T-helper 2 cell treated with Interferon-gamma antibody and Interleukin-4, amounts not matched to agents 5 μg/mL and 100 μg/mL, for 36 hours (primary cell): ENCODE measurements at regions not wholly inside any gene's neighbourhood (a gene's known extent, or its start where the extent isn't known, plus 50 kb on each side); places are given as distances from the start of the nearest gene placed in this dataset.
"Not testable (repeated sequence)": the region's sequence is repeated elsewhere in the genome, so short reads cannot be mapped to it uniquely, and the experiment has no call there.

ENCODE experiments used
- DNase-seq: peaks from one replicate; pipeline ENCODE4 v3.0.0; 2021; ENCODE audit warnings: low spot score
- H3K27ac Mint-ChIP-seq: one replicate; pipeline ENCODE4 v1.8.0; 2021; ENCODE audit warnings: mild to moderate bottlenecking, mixed read lengths
- H3K27me3 Mint-ChIP-seq: one replicate; pipeline ENCODE4 v1.8.0; 2021; ENCODE audit warnings: low read depth, mixed read lengths
- H3K36me3 Mint-ChIP-seq: one replicate; pipeline ENCODE4 v1.8.0; 2021; ENCODE audit warnings: low read depth, mixed read lengths
- H3K4me1 Mint-ChIP-seq: one replicate; pipeline ENCODE4 v1.8.0; 2021; ENCODE audit warnings: low read depth, mixed read lengths
- H3K4me3 Mint-ChIP-seq: one replicate; pipeline ENCODE4 v1.8.0; 2022; ENCODE audit warnings: mild to moderate bottlenecking, moderate library complexity, mixed read lengths
- H3K9me3 Mint-ChIP-seq: one replicate; pipeline ENCODE4 v1.8.0; 2021; ENCODE audit warnings: mixed read lengths

DNA sequence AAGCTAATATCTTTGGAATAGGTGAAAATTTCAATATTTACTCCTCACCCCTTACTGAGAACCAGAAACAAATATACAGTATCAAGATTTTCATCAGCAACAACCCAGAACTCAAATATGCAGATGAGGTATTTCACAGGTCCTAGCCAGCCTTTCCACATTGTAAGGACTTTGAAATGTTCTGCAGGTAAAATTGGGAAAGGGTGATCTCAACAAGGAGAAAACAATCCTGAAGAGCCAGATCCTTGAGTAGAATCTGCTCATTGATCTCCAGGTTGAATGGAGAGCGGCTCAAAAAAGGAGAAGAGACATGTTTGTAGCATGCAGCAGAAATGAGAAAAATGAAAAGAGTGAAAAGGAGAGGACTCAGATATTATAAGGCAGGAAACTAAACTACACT, 493.3 kb upstream of the NAALADL2 start:
- H3K27ac Mint-ChIP-seq: no peak overlapping the region
- no peak for DNase-seq
- H3K9me3 Mint-ChIP-seq: no peaks in the 10 kb centered on the region
- no peaks in the 10 kb centered on the region for H3K36me3 Mint-ChIP-seq
- H3K27me3 Mint-ChIP-seq: no peaks in the 10 kb centered on the region
- H3K4me3 Mint-ChIP-seq: no peak overlapping the region
- no peaks in the 10 kb centered on the region for H3K4me1 Mint-ChIP-seq

DNA sequence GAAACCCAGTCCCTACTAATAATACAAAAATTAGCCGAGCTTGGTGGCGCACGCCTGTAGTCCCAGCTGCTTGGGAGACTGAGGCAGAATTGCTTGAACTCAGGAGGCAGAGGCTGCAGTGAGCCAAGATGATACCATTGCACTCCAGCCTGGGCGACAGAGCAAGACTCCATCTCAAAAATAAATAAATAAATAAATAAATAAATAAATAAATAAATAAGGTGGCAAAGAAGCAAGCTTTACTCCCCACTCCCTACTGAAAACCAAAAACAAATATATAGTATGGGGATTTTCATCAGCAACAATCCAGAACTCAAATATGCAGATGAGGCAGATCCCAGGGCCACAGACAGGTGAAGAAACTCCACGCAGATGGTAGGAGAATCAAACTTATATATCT, 492.2 kb upstream of the NAALADL2 start:
- not testable (repeated sequence) for H3K4me1 Mint-ChIP-seq, H3K27ac Mint-ChIP-seq, H3K4me3 Mint-ChIP-seq, H3K27me3 Mint-ChIP-seq, H3K9me3 Mint-ChIP-seq, H3K36me3 Mint-ChIP-seq, DNase-seq

- Mint-ChIP-seq H3K4me3 (no peak overlapping the region), H3K4me1 (no peaks in the 10 kb centered on the region), H3K27me3 (no peaks in the 10 kb centered on the region), H3K36me3 (no peaks in the 10 kb centered on the region), H3K27ac (no peak overlapping the region), H3K9me3 (no peaks in the 10 kb centered on the region)
- no peak for DNase-seq
Measured at GRCh38 chr3:174376346-174376745, 482.8 kb upstream of the NAALADL2 start.

GRCh38 chr3:174377096-174377495, 482.0 kb upstream of the NAALADL2 start:
- Mint-ChIP-seq H3K36me3 (no peaks in the 10 kb centered on the region), H3K27ac (no peak overlapping the region), H3K4me1 (no peaks in the 10 kb centered on the region), H3K27me3 (no peaks in the 10 kb centered on the region), H3K9me3 (no peaks in the 10 kb centered on the region), H3K4me3 (no peak overlapping the region)
- no peak for DNase-seq

DNA sequence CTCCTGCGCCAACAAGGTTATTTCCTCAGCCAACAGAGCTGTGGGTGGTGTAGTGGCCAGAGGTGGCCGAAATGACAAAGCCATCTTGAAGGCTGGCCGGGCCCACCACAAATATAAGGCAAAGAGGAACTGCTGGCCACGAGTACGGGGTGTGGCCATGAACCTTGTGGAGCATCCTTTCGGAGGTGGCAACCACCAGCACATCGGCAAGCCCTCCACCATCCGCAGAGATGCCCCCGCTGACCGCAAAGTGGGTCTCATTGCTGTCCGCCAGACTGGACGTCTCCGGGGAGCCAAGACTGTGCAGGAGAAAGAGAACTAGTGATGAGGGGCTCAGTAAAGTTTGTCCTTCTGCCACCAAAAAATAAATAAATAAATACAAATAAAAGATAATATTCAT, 481.4 kb upstream of the NAALADL2 start:
- no peak overlapping the region for H3K4me3 Mint-ChIP-seq
- no peaks in the 10 kb centered on the region for H3K9me3 Mint-ChIP-seq
- H3K27me3 Mint-ChIP-seq: no peaks in the 10 kb centered on the region
- H3K4me1 Mint-ChIP-seq: no peaks in the 10 kb centered on the region
- no peak overlapping the region for H3K27ac Mint-ChIP-seq
- no peaks in the 10 kb centered on the region for H3K36me3 Mint-ChIP-seq
- no peak for DNase-seq

DNA sequence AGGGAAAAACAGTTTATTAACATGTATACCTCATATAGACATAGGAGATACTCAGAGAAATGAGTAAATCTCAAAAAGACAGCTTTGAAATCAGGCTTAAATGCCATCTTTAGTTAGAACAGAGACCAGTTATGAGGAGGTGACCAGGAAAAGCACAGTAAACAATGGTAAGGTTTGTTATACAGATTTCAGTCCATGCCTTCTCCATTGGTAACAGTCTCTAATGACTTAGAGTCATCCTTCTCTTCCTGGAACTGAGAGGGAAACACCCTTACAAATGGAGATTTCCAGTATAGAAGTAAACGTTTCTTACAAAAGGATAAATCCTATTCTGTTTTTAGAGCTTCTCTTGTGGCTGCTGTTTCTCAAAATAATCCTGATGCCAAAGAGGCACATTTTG, 476.3 kb upstream of the NAALADL2 start:
- H3K9me3 Mint-ChIP-seq: no peaks in the 10 kb centered on the region
- H3K27me3 Mint-ChIP-seq: no peaks in the 10 kb centered on the region
- no peaks in the 10 kb centered on the region for H3K4me1 Mint-ChIP-seq
- H3K27ac Mint-ChIP-seq: no peak overlapping the region
- H3K36me3 Mint-ChIP-seq: no peaks in the 10 kb centered on the region
- DNase-seq: no peak
- H3K4me3 Mint-ChIP-seq: no peak overlapping the region

DNA sequence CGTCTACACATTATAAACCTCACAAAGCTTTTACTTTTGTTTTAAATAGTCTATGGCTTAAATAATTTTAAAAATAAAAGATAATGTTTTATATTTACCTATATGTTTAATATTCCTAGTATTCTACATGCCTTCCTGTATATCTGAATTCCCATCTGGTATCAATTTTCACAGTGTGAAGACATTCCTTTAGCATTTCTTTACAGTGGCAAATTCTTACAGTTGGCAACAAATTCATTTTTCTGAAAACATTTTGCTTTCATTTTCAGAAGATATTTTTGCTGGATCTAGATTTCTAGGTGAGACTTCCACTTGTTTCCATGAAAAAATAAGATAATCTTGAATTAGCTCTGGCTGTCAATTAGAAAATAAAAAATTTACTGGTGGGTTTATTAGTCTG, 471.4 kb upstream of the NAALADL2 start:
- Mint-ChIP-seq H3K4me1 (no peaks in the 10 kb centered on the region), H3K9me3 (no peaks in the 10 kb centered on the region), H3K4me3 (no peak overlapping the region), H3K27me3 (no peaks in the 10 kb centered on the region), H3K27ac (no peak overlapping the region), H3K36me3 (no peaks in the 10 kb centered on the region)
- DNase-seq: no peak

DNA sequence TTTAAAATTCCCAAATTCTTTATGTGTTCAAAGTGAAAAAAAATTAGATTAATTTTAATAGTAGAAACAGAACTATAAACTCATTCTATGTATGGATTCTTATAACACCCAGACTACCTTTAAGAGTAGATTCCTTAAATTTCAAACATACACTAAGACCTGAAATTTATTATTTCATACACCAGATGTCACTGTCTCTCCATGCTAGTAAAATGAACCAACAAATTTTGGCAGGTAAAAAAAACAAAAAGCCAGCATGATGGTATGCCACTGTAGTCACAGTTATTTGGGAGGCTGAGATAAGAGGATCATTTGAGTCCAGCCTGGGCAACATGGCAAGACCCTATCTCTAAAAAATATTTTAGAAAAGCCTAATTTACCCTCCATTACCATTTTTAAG, 461.3 kb upstream of the NAALADL2 start:
- H3K27me3 Mint-ChIP-seq: no peaks in the 10 kb centered on the region
- no peaks in the 10 kb centered on the region for H3K36me3 Mint-ChIP-seq
- H3K4me3 Mint-ChIP-seq: no peak overlapping the region
- DNase-seq: no peak
- no peak overlapping the region for H3K27ac Mint-ChIP-seq
- no peaks in the 10 kb centered on the region for H3K4me1 Mint-ChIP-seq
- no peaks in the 10 kb centered on the region for H3K9me3 Mint-ChIP-seq

DNA sequence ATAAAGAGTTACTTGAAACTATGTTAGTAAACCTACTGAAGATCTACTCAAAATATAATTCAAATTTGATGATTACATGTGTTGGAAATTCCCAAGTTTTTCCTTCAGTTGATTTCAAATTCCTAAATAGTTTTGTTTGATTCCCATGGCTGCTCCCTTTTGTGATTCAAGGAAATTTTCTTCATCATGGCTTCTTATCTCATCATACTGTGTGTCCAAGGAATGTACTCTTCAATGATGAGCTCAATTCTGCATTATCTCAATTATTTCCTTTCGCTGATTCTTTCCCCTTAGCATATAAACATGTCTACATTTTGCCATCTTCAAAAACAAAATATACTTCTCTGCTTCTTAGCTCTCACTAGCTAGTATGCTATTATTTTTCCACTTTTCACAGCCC, 460.4 kb upstream of the NAALADL2 start:
- Mint-ChIP-seq H3K36me3 (no peaks in the 10 kb centered on the region), H3K27me3 (no peaks in the 10 kb centered on the region), H3K4me1 (no peaks in the 10 kb centered on the region), H3K4me3 (no peak overlapping the region), H3K9me3 (no peaks in the 10 kb centered on the region), H3K27ac (no peak overlapping the region)
- DNase-seq: no peak

- no peaks in the 10 kb centered on the region for H3K9me3 Mint-ChIP-seq
- H3K36me3 Mint-ChIP-seq: no peaks in the 10 kb centered on the region
- H3K4me1 Mint-ChIP-seq: no peaks in the 10 kb centered on the region
- H3K27ac Mint-ChIP-seq: no peak overlapping the region
- no peak overlapping the region for H3K4me3 Mint-ChIP-seq
- no peaks in the 10 kb centered on the region for H3K27me3 Mint-ChIP-seq
- DNase-seq: no peak
Measured at GRCh38 chr3:174403831-174404230, 455.3 kb upstream of the NAALADL2 start.

DNA sequence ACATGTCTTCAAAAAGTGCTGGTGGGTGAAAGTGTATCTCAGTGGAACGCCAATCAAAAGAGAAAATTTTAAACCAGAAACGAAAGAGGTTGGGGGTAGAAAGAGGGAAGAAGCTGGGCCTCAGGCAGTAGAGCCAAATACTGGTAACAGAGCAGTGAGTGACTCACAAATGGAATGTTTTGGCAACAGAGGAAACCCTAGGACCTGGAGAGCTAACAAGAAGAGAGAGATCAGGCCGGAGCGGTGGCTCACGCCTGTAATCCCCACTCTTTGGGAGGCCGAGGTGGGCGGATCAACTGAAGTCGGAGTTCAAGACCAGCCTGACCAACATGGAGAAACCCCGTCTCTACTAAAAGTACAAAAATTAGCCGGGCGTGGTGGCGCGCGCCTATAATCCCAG, 450.8 kb upstream of the NAALADL2 start:
- Mint-ChIP-seq H3K9me3 (no peaks in the 10 kb centered on the region), H3K36me3 (no peaks in the 10 kb centered on the region), H3K4me1 (no peaks in the 10 kb centered on the region), H3K4me3 (no peak overlapping the region), H3K27me3 (no peaks in the 10 kb centered on the region), H3K27ac (no peak overlapping the region)
- no peak for DNase-seq

DNA sequence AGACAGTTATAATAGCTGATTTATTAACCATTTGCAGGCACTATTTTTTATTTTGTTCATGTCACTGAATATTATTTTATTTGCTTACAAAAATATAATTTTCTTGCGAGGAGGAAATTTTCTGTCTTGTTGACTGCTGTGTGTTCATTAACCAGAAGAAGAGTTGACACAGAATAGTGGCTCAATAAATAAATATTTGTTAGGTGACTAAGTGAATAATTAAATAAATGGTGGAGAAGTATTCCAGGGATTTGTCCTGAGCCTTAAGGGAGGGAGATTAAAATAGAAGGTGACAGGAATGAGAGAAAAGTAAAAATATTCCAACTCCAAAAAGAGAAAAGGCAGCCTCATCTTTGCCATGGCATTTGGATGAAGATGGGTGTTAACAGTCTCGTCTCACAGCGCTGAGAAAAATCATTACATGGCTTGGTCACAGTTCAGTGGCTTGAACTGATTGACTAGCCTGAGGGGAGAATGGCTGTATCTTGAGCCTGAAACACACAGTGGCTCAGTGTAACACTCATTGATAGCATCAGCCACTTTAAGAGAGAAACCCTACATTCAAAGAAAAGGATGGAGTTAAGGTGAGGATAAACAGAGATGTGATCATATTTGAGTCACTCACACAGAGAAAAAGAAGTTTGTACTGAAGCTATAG, 449.9 kb upstream of the NAALADL2 start:
- Mint-ChIP-seq H3K27me3 (no peaks in the 10 kb centered on the region), H3K4me1 (no peaks in the 10 kb centered on the region), H3K9me3 (no peaks in the 10 kb centered on the region), H3K4me3 (no peak overlapping the region), H3K27ac (no peak overlapping the region), H3K36me3 (no peaks in the 10 kb centered on the region)
- no peak for DNase-seq

DNA sequence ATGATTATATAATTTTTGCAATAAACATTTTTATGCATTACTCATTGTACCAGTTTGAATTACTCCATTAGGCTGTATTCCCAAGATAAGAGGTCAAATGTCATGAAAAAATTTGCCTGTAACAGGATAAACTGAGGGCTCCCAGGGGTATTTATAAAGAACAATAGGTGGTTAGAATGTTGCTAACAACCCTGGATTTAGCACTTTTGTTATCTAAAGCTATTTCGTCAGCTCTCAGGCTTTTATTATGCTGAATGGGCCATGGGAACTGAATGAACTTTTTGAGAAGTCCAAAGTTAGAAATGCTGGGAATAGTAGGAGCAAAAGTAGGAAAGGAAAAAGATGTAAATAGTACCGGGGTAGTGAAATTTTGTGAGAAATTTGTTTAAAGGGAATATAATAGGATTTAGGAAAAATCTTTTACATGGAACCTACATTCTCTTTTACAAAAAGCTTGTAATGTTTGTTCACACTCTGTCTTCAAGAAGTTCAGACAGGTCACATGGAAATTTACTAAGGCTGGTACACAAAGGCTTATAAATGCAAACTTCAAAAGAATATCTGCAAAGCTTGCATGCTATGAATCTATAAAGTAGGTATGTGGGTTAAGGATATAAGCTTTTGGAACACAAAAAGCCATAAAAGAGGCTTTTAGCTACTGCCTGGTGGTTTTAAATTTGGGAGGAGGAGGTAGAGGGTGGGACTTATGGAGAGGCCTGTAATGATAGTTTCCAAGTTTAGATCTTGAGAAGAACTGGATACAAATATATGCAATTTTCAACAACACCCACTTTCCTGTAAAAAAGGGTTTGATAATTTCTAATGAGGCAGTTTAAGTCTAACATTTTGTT, 445.8 kb upstream of the NAALADL2 start:
- no peak overlapping the region for H3K4me3 Mint-ChIP-seq
- H3K27ac Mint-ChIP-seq: no peak overlapping the region
- no peaks in the 10 kb centered on the region for H3K27me3 Mint-ChIP-seq
- no peaks in the 10 kb centered on the region for H3K36me3 Mint-ChIP-seq
- DNase-seq: no peak
- H3K9me3 Mint-ChIP-seq: no peaks in the 10 kb centered on the region
- no peaks in the 10 kb centered on the region for H3K4me1 Mint-ChIP-seq

GRCh38 chr3:174414902-174415301, 444.2 kb upstream of the NAALADL2 start:
- no peak overlapping the region for H3K4me3 Mint-ChIP-seq
- no peaks in the 10 kb centered on the region for H3K4me1 Mint-ChIP-seq
- H3K27ac Mint-ChIP-seq: no peak overlapping the region
- H3K9me3 Mint-ChIP-seq: no peaks in the 10 kb centered on the region
- no peak for DNase-seq
- H3K36me3 Mint-ChIP-seq: no peaks in the 10 kb centered on the region
- no peaks in the 10 kb centered on the region for H3K27me3 Mint-ChIP-seq

DNA sequence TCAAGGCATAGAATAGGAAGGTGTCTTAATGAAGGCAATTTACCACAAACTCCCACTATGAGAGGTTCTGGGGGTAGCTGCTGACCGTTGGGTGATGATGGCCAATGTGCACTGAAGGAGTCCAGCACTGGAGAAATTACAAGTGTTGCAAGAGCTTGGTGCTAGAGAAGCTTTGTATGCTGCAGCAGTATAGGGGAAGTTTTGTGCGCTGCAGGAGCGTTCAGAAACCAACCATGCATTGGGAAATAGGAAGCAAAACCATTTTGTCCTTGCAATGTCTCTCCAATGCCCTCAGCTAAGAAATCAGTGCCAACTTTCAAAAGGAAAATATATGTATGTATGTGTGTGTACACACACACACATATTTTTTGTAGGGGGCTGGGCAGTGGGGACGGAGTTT, 441.6 kb upstream of the NAALADL2 start:
- H3K4me3 Mint-ChIP-seq: no peak overlapping the region
- H3K27ac Mint-ChIP-seq: no peak overlapping the region
- H3K36me3 Mint-ChIP-seq: no peaks in the 10 kb centered on the region
- H3K4me1 Mint-ChIP-seq: no peaks in the 10 kb centered on the region
- no peak for DNase-seq
- no peaks in the 10 kb centered on the region for H3K27me3 Mint-ChIP-seq
- H3K9me3 Mint-ChIP-seq: no peaks in the 10 kb centered on the region
